Activated naive CD4-positive, alpha-beta T cell treated with anti-CD3 and anti-CD28 coated beads, Interleukin-2, amount 50 U/mL, for 16 hours (primary cell): ENCODE measurements at regions not wholly inside any gene's neighbourhood (a gene's known extent, or its start where the extent isn't known, plus 50 kb on each side); places are given as distances from the start of the nearest gene placed in this dataset.
"Not testable (repeated sequence)": the region's sequence is repeated elsewhere in the genome, so short reads cannot be mapped to it uniquely, and the experiment has no call there.

Experiments used
- DNase-seq: peaks from one replicate; pipeline ENCODE4 v3.0.0-alpha.2; 2020

DNA sequence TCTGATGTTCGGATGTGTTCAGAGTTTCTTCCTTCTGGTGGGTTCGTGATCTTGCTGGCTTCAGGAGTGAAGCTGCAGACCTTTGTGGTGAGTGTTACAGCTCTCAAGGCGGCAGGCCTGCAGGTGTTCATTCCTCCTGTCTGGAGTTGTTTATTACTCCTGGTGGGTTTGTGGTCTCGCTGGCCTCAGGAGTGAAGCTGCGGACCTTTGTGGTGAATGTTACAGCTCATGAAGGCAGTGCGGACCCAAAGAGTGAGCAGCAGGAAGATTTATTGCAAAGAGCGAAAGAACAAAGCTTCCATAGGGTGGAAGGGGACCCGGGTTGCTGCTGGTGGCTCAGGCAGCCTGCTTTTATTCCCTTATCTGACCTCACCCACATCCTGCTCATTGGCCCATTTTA lies 1226.8 kb upstream of the EPHA6 start:
- DNase-seq: not testable (repeated sequence)

DNA sequence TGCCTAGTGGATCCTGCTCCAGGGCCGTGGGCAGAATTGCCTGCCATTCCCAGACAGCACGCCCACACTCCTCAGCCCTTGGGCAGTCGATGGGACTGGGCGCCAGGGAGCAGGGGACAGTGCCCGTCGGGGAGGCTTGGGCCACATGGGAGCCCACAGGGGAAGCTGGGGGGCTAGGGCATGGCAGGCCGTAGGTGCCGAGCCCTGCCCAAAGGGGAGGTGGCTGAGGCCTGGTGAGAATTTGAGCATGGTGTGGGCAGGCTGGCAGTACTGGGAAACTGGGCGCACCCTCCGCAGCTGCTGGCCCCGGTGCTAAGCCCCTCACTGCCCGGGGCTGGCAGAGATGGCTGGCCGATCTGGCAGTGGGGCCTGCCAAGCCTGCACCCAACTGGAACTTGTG lies 1225.9 kb upstream of the EPHA6 start:
- DNase-seq: no peak

DNA sequence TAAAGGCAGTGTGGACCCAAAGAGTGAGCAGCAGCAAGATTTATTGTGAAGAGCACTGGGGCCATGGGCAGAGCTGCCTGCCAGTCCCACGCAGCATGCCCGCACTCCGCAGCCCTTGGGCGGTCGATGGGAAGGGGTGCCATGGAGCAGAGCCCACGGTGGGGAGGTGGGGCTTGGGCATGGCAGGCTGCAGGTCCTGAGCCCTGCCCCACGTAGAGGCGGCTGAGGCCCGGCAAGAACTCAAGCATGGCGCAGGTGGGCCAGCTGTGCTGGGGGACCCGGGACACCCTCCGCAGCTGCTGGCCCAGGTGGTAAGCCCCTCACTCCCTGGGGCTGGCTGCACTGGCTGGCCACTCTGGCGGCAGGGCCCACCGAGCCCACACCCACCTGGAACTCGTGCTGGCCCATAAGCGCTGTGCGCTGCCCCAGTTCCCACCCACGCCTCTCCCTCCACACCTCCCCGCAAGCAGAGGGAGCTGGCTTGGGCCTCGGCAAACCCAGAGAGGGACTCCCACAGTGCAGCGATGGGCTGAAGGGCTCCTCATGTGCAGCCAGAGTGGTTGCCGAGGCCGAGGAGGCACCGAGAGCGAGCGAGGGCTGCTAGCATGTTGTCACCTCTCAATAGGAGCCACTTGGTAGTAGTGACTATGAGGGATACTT lies 1218.8 kb upstream of the EPHA6 start:
- no peak for DNase-seq

DNA sequence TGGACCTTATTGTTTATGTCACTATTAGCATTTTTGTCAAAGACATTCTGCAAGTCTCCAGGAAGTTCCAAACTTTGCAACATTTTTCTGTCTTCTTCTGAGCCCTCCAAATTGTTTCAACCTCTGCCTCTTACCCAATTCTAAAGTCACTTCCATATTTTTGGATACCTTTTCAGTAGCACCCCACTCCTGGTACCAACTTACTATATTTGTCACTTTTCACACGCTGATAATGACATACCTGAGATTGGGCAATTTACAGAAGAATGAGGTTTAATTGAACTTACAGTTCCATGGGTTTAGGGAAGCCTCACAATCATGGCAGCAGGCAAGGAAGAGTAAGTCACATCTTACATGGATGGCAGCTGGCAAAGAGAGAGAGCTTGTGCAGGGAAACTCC lies 1206.5 kb upstream of the EPHA6 start:
- no peak for DNase-seq

DNA sequence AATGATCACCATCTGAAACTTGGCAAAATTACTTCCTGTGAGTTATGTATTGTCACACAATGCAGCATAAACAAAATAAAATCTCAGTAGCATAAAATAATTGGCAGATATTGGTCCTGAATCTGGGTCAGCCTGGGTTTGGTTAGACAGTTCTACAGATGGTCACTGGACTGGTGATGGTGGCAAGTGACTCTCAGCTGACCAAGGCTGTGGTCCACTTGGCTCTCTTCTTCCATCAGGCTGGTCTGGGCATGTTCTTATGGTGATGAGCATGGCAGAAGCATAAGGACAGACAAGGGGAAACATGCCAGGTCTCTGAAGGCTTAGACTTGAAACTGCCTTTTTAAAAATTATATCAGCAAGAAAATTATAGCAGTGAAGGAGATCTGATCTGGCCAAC lies 1205.0 kb upstream of the EPHA6 start:
- DNase-seq: no peak

DNA sequence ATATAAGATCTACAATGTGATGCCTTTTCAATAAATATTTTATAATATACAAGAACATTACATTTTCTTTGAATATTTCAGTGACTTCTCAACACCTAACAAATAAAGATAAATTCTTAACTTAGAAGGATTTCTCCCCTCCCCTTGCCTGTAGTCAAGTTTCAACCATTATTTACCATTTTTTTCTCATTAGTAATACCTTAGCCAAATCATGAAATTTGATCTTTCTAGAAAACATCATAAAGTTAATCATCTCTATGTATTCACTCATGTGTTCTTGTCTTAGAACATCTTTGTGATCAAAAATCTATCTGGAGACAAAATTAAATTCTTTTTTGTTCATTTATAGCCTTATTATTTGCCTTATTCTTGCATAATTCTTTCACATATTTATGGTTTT lies 1201.8 kb upstream of the EPHA6 start:
- DNase-seq: no peak

DNA sequence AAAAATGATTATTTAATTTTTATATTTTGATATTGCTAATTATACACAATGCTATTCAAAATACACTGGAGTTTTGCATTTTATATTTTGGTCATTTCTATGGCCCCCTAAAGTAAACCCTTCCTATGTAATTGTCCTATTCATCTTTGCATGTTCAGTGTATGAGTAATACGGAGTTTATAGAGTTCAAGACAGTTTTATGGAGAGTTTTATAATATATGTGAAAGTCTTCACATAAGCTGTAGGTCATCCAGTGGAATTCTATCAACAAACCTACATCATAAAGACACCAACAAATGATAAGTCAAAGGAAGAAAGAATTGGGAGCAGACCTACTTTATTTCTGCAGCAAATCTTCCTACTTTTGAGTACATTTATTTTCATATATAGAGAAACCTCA lies 1200.4 kb upstream of the EPHA6 start:
- no peak for DNase-seq

DNA sequence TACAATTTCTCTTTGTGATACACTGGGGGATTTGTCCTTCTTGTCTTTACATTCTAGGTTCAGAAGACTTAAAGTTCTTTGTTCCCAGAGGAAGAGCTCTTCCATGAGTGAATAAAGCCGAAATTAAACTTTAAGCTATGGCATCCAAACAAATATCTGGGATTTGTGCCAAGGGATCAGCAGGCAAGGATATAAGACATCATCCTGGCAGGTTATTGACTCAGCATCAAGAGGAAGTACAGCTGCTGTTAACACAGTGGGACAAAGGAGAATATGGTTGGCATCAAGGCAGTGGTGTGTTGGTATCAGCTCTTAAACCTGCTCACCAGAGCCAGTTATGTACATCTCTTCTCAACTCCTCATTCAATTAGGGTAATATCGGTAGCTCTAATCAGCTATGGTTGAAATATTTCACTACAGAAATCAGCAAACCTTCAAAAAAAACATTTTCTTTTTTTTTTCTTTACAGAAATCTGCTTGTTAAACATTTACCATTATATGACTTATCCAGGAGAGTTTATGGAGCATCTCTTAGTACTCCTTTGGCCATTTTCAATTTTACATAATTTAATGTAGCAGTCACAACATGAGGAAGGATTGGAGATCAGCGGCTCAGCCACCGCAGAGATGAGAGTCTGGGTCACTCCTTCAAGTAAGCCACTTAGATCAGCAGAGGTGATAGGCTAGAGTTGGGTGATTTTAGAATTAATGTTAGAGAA lies 1198.6 kb upstream of the EPHA6 start:
- DNase-seq: no peak

DNA sequence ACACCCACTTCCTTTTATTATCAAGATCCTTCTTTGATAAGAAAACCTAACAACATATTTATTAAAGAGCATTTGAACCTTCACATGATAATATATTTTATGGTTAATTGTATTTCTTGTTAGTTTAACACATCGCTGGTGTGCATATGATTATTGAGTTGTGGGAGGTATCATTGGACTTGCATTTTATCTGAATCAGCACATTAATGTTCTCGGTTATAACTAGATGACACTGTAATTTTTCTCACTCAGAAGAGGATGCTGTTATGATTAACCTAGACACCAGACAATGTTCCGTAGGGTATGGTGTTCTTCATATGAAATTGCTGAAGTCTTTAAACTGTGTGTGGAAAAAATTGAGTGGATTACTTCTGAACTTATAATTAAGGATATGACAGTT lies 1188.3 kb upstream of the EPHA6 start:
- DNase-seq: no peak

DNA sequence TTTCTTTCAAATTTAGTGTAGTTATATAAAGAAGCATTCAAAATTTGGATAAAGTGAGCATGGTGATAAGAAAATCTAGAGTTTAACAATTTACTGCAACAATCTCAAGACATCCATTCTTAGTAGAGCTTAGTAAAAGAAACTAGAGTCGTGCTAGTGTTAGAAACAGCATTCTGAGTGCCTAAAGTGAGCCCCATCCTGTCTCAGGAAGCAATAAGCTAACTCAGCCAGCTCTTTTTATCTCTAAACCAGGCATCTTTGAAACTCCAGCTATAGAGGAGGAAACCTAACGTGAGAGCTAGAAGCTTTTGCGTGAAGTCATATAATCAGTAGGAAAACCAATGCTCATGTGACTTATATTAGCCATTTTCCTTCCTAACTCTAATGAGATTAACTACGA lies 1187.1 kb upstream of the EPHA6 start:
- no peak for DNase-seq

DNA sequence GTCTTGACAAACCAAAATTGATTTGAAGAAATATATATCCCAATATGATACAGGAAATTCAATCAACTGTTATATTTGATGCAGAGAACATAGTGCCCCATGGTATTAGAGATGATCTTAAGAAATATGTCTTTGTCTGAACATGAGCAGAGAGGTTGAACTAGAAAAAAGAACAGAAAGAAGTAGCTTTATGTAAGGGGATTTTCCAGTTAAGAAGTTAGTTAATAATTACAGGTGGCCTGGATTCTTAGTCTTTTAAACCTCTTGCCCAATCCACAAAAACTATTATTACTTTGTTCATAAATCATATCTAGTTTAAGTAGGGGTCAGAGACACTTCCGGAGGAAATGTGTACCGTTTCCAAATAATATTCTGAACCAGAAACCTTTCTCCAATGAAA lies 1186.7 kb upstream of the EPHA6 start:
- DNase-seq: no peak

DNA sequence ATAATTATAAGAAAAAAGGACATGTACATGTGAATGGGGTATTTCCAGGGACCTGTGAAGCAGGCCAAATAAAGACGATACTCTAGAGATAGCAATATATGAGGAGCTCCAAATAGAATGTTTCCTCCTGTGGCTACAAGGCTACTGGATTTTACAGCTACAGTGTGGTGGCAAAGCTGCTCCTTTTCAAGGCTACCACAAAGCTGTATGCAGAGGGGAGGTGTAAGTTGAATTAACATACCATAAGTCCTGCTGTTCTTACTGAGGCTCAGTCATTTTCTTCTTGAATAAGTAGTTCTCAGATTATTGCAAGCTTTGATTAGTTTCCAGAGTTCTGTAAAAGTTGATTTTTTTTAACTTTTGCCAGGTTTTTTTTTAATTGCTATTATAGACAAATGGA lies 1184.6 kb upstream of the EPHA6 start:
- no peak for DNase-seq

DNA sequence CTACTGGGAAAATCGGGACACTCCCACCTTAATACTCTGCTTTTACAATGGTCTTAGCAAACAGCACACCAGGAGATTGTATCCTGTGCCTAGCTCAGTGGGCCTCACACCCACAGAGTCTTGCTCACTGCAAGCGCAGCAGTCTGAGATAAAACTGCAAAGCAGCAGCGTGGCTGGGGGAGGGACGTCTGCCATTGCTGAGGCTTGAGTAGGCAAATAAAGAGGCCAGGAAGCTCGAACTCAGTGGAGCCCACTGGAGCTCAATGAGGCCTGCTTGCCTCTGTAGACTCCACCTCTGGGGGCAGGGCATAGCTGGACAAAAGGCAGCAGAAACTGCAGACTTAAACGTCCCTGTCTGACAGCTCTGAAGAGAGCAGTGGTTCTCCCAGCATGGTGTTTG lies 1169.1 kb upstream of the EPHA6 start:
- DNase-seq: no peak

DNA sequence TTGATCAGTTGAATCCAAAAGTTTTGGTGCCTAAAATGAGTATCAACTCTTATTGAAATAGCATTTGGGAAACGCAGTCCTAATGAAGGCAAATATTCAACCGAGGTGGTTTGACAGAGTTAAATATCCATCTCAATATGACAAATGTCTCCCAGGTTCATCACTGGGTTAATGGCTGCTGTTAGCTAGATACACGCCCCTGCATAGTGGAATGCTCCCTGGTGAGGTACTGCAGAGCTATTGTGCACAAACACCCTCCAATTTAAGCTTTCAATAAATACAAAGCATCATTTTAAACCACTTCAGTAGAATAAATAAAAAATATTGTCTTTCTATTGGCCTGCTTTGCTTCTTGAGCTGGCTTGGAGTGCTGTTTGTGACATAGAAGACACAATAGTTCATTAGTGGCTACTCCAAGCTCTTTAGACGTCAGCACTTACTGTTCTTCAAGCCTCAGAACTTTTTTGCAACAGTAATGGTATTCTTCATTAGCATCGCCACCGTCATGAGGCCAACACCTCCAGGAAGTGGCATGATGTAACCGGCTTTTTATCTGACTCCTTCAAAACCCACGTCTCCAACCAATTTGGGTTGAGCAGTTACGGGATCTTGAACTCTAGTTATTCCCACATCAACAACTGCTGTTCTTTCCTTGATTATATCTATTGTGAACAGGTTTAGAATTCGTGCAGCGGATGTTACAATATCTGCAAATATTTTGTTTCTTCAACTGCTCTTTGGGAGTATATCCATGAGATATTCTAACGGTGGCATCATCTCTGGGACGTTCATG lies 1159.6 kb upstream of the EPHA6 start:
- no peak for DNase-seq

DNA sequence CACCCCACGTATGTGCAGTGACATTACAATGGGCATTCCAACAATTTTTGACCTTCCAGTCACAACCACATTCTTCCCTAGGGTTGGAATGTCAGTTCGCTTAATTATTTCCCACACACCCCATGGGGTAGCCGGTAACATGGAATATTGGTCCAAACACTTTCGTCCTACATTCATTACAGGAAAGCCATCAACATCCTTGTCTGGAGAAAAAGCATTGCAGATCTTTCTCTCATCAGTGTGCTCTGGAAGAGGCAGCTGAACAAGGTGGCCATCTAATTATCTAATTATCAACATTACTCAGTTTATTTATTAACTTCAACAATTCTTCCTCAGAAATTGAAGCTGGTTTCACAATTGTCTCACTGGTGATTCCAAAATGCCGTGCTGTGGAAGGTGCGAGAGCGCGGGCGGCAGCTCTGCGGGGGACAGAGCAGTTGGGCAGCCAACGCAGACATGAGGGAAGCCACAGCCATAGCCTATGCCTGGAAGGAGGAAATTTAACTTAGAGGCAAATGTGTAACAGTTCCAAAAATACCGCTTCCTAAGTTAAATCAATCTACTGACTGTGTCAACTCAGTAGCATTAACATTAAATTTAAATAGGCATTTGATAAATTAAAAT lies 1158.9 kb upstream of the EPHA6 start:
- DNase-seq: no peak

DNA sequence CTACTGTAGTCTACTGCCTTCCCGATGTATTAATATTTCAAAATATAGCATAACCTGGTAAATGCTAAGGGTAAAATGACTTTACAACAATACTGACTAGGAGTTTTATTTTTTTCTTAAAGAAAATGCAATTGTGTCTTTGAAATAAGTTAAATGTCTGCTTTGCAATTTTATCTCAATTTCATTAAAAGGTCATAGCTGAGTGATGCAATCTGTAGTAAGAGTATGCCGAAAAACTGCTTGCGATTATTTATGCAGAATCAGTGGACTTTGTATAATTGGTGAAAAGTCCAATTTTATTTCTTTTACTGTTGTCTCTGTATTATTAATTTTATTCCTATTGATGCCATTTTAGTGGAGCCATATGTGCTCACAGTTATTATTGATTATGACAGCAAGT lies 1143.6 kb upstream of the EPHA6 start:
- no peak for DNase-seq

DNA sequence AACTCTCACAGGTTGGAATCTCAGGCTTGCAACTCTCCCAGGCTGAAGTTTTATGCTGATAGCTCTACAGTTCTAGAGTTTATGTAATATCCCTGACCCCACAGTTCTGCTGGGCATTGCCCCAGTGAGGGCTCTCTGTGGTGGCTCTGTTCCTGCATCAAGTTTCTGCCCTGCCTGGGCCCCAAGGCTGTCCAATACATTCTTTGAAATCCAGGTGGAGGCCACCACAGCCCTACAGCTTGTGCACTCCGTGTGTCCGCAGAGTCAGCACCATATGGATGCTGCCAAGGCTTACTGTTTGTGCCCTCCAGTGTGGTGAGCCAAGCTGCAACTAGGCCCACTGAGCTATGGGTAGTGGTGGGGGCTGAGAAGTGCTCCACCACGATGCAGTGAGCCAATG lies 1141.2 kb upstream of the EPHA6 start:
- DNase-seq: no peak

DNA sequence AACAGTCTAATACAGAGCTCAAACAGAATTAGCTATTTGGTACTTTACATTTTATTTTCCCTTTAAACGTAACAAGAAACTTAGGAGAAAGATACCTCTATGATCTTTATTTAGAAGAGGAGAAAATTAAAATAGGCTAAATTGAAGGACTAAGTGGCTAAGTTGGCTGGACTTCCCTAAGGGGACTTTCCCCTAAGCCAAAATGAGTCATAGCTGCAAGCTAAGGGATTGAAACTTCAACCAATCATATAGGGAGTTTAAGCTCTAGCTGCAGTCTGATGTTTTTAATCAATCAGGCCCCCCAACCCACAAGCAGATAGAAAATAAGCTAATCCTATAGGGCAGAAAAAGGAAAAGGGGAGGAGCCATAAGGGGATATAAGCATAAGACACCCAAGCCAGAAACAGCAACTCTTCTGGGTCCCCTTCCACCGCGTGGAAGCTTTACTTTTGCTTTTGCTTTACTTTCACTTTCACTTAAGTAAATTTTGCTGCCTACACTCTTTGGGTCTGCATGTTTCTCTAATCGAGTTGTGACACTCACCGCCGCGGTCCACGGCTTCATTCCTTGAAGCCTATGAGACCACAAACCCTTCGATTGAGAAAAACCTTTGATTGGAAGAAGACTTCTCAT lies 1108.5 kb upstream of the EPHA6 start:
- DNase-seq: no peak

DNA sequence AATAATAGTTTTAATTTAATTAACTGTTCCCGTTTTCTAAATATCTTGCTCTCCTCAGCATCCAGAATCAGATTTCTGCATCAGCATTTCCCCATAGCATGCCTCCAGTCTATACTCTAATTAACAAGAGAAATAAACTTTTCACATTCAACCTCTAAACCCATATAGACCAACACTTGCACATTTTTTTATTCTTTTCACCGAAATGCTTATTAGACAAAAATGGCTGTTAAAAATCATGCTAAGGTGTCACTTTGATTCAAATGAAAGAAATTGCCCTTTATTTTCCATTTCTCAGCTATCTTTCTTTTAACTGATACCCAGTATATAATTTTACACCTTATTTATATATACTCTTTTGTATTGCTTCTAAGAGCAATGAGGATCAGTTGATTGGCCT lies 1107.1 kb upstream of the EPHA6 start:
- DNase-seq: no peak

DNA sequence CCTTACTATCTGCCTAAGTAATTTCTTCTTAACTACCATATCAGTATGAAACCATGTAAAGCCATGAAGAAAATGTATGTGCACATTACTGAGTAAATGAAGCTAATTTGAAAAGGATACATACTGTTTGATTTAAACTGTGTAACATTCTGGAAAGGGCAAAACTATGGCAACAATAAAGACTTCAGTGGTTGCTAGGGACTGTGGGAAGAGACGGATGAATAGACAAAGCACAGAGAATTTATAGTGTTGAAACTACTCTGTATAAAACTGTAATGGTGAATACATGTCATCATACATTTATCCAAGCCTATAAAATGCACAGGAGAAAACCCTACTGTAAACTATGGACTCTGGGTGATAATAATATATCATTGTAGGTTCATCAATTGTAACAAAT lies 1103.7 kb upstream of the EPHA6 start:
- DNase-seq: no peak

DNA sequence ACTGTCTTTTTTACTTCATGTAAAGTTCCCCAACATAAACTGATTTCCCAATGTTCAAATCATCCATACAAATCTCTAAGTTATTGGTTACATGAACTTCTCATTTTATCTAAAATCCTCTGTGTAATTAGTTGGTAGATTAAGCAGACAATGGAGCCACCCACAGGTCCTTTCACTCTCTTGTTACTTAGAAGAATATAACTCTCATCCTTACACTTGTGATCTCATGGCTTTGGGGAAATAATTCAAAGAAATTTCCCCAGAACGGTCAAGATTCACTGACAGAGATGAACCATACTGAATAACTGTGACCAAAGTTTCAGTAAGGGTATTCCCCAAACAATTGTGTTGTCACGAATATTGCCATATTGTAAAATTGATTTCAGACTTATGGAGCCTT lies 1102.6 kb upstream of the EPHA6 start:
- DNase-seq: no peak

DNA sequence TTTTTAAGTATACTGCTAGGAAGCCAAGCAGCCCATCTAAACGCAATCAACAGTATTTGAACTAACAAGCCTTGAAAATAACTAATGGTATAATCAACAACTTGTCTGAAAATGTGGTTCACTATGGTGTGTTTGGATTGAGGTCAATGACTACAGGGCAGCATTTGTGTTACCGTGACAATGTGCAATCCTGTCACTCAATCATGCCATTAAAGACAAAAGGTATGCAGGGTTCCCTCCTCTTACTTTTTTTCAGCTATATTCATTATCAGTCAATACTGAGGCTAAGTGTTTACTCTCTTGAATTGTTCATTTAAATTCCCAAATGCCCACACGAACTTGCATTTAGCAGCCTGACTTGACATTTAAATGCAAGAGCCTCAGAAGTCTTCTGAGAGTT lies 1099.3 kb upstream of the EPHA6 start:
- DNase-seq: no peak

DNA sequence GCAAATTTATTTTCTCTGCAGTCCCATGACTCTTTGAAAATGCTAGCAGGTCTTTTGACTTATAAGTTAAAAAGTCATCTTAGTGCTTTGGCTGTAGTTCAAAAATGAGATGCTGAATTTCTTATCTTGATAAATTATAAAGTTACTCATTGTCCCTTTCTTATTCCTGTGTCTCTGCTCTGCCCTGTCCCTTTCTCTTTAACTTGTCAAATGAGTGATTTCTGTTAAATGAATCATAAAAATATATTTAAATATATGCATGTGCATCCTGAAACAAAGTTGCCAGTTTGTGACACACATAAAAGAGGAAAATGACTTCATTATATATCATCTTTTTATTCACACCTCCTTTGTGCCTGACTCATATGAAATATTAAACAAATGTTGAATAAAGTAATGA lies 1097.3 kb upstream of the EPHA6 start:
- no peak for DNase-seq
